Progenitor cell of endocrine pancreas (in vitro differentiated cells): ENCODE measurements at regions not wholly inside any gene's neighbourhood (a gene's known extent, or its start where the extent isn't known, plus 50 kb on each side); places are given as distances from the start of the nearest gene placed in this dataset.
A peak's percentile ranks its signal among the peaks of the same experiment; 100 is the strongest.
"Not testable (repeated sequence)": the region's sequence is repeated elsewhere in the genome, so short reads cannot be mapped to it uniquely, and the experiment has no call there.

Experiments
- DNase-seq: peaks from one replicate; pipeline ENCODE4 v3.0.0; 2021; ENCODE audit warnings: low spot score; ENCODE audit not compliant: unreplicated experiment
- H3K27ac Mint-ChIP-seq: 2 replicates; pipeline ENCODE4 v1.8.0; 2021; ENCODE audit warnings: mild to moderate bottlenecking, moderate library complexity, mixed read lengths
- H3K27me3 Mint-ChIP-seq: 2 replicates; pipeline ENCODE4 v1.8.0; 2021; ENCODE audit warnings: mixed read lengths
- H3K36me3 Mint-ChIP-seq: 2 replicates; pipeline ENCODE4 v1.8.0; 2022; ENCODE audit warnings: mixed read lengths; ENCODE audit not compliant: insufficient read depth
- H3K4me1 Mint-ChIP-seq: 2 replicates; pipeline ENCODE4 v1.8.0; 2021; ENCODE audit warnings: low read depth, mixed read lengths
- H3K4me3 Mint-ChIP-seq: 2 replicates; pipeline ENCODE4 v1.8.0; 2021; ENCODE audit warnings: low read depth, mild to moderate bottlenecking, moderate library complexity, mixed read lengths
- H3K9me3 Mint-ChIP-seq: 2 replicates; pipeline ENCODE4 v1.8.0; 2021; ENCODE audit warnings: low read depth, mixed read lengths
- TF ChIP-seq, protein P1 (sequence below): fragments of 200-600 bp; sonication (generic); IDR thresholded peaks from one replicate; pipeline ENCODE4 v1.5.0; 2021; ENCODE audit warnings: antibody characterized with exemption, mild to moderate bottlenecking; ENCODE audit not compliant: unreplicated experiment

- peaks cover 3% of the 10 kb centered on the region for H3K36me3 Mint-ChIP-seq
- TF ChIP-seq, protein P1, sequence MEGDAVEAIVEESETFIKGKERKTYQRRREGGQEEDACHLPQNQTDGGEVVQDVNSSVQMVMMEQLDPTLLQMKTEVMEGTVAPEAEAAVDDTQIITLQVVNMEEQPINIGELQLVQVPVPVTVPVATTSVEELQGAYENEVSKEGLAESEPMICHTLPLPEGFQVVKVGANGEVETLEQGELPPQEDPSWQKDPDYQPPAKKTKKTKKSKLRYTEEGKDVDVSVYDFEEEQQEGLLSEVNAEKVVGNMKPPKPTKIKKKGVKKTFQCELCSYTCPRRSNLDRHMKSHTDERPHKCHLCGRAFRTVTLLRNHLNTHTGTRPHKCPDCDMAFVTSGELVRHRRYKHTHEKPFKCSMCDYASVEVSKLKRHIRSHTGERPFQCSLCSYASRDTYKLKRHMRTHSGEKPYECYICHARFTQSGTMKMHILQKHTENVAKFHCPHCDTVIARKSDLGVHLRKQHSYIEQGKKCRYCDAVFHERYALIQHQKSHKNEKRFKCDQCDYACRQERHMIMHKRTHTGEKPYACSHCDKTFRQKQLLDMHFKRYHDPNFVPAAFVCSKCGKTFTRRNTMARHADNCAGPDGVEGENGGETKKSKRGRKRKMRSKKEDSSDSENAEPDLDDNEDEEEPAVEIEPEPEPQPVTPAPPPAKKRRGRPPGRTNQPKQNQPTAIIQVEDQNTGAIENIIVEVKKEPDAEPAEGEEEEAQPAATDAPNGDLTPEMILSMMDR, result no peak
- no peak for DNase-seq
- H3K27ac Mint-ChIP-seq, result peak overlapping the region; percentile 97
- peaks cover 58% of the 10 kb centered on the region for H3K4me1 Mint-ChIP-seq
- H3K4me3 Mint-ChIP-seq, result peak overlapping the region; percentile 7
- no peaks in the 10 kb centered on the region for H3K27me3 Mint-ChIP-seq
- H3K9me3 Mint-ChIP-seq, result peaks cover 10% of the 10 kb centered on the region
These were observed 100.5 kb downstream of the QRSL1 start for GRCh38 chr6:106729841-106730240.

DNA sequence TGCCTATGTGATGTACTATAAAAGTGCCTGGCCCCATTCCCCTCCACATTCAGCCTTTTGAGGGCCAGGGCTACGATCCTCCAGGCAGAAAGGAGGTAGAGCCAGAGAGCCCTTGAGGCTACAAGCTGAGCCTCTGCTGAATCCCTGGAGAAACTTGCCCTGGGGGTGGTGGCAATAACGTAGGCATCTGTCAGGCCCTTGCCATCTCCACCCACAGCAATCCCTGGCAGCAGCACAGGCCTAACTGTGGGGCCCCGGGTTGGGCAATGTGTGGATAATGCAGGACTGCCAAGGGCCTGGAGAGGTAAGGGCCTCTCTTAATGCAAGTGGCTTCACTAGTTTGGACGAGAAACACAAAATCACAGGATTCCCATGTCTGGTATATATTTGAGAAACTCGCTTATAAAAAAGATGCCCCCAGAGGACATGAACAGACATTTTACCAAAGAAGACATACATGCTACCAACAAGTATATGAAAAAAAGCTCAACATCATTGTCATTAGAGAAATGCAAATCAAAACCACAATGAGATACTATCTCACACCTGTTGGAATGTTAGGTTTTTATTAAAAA is 99.0 kb downstream of the QRSL1 start:
- TF ChIP-seq, protein P1, result no peak
- no peak overlapping the region for H3K4me3 Mint-ChIP-seq

GRCh38 chr6:106727480-106728149 is 98.2 kb downstream of the QRSL1 start:
- Mint-ChIP-seq H3K4me1 (peaks cover 63% of the 10 kb centered on the region), H3K9me3 (peaks cover 13% of the 10 kb centered on the region), H3K36me3 (peaks cover 3% of the 10 kb centered on the region), H3K27ac (peak overlapping the region; percentile 13), H3K4me3 (no peak overlapping the region), H3K27me3 (no peaks in the 10 kb centered on the region)
- TF ChIP-seq, protein P1, result no peak
- DNase-seq, result no peak

More for the DNA sequence above, 99.0 kb downstream of the QRSL1 start:
- H3K9me3 Mint-ChIP-seq, result peaks cover 13% of the 10 kb centered on the region
- H3K36me3 Mint-ChIP-seq, result peaks cover 3% of the 10 kb centered on the region
- no peaks in the 10 kb centered on the region for H3K27me3 Mint-ChIP-seq
- peaks cover 65% of the 10 kb centered on the region for H3K4me1 Mint-ChIP-seq
- DNase-seq, result no peak
- H3K27ac Mint-ChIP-seq, result peak overlapping the region; percentile 34

- peaks cover 11% of the 10 kb centered on the region for H3K9me3 Mint-ChIP-seq
- no peak for DNase-seq
- TF ChIP-seq, protein P1, result no peak
- no peak overlapping the region for H3K4me3 Mint-ChIP-seq
- peak overlapping the region; percentile 17 for H3K27ac Mint-ChIP-seq
- peaks cover 48% of the 10 kb centered on the region for H3K4me1 Mint-ChIP-seq
- H3K36me3 Mint-ChIP-seq, result peaks cover 3% of the 10 kb centered on the region
- H3K27me3 Mint-ChIP-seq, result no peaks in the 10 kb centered on the region
These were observed 95.5 kb downstream of the QRSL1 start for GRCh38 chr6:106724848-106725247.

GRCh38 chr6:106724337-106724736 is 95.0 kb downstream of the QRSL1 start:
- peaks cover 3% of the 10 kb centered on the region for H3K36me3 Mint-ChIP-seq
- no peaks in the 10 kb centered on the region for H3K27me3 Mint-ChIP-seq
- no peak overlapping the region for H3K4me3 Mint-ChIP-seq
- H3K9me3 Mint-ChIP-seq, result peaks cover 11% of the 10 kb centered on the region
- no peak for DNase-seq
- TF ChIP-seq, protein P1, result no peak
- no peak overlapping the region for H3K27ac Mint-ChIP-seq
- H3K4me1 Mint-ChIP-seq, result peaks cover 43% of the 10 kb centered on the region

DNA sequence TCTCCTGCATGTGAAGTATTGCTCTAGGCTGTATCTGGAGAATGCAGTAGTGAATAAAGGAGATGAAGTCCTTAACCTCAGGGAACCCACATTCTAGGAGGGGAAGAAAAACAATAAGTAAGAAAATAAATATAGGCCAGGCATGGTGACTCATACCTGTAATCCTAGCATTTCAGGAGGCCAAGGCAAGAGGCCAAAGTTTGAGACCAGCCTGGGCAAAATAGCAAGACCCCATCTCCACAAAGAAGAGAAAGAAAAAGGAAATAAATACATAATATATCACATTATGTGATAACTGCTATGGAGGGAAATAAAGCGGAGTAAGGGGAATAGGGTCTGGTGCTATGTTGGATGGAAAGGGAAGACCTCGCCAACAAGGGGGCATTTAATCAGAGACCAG is 94.0 kb downstream of the QRSL1 start:
- H3K27ac Mint-ChIP-seq, result peak overlapping the region; percentile 87
- H3K4me3 Mint-ChIP-seq, H3K36me3 Mint-ChIP-seq, DNase-seq, H3K27me3 Mint-ChIP-seq, H3K9me3 Mint-ChIP-seq: not testable (repeated sequence)
- peaks cover 40% of the 10 kb centered on the region for H3K4me1 Mint-ChIP-seq

GRCh38 chr6:106721189-106721588 is 91.8 kb downstream of the QRSL1 start:
- H3K27me3 Mint-ChIP-seq, H3K36me3 Mint-ChIP-seq, H3K9me3 Mint-ChIP-seq: not testable (repeated sequence)
- Mint-ChIP-seq H3K27ac (peak overlapping the region; percentile 95), H3K4me3 (peak overlapping the region; percentile 29), H3K4me1 (peaks cover 33% of the 10 kb centered on the region)
- DNase-seq, result peak; percentile 16
